Chondrocyte (in vitro differentiated cells): ENCODE measurements at regions not wholly inside any gene's neighbourhood (a gene's known extent, or its start where the extent isn't known, plus 50 kb on each side); places are given as distances from the start of the nearest gene placed in this dataset.

Source experiments
- DNase-seq: peaks from one replicate; pipeline ENCODE4 v3.0.0; 2021; ENCODE audit warnings: mixed read lengths, low spot score
- H3K27ac Mint-ChIP-seq: one replicate; pipeline ENCODE4 v1.8.0; 2021; ENCODE audit warnings: mild to moderate bottlenecking, moderate library complexity, mixed read lengths; ENCODE audit not compliant: unreplicated experiment
- H3K27me3 Mint-ChIP-seq: 2 replicates; pipeline ENCODE4 v1.8.0; 2021; ENCODE audit warnings: low read depth, mixed read lengths
- H3K36me3 Mint-ChIP-seq: 2 replicates; pipeline ENCODE4 v1.8.0; 2021; ENCODE audit warnings: low read depth, mixed read lengths
- H3K4me1 Mint-ChIP-seq: 2 replicates; pipeline ENCODE4 v1.8.0; 2021; ENCODE audit warnings: low read depth, mild to moderate bottlenecking, mixed read lengths
- H3K4me3 Mint-ChIP-seq: one replicate; pipeline ENCODE4 v1.8.0; 2021; ENCODE audit warnings: mild to moderate bottlenecking, moderate library complexity, mixed read lengths; ENCODE audit not compliant: unreplicated experiment
- H3K9me3 Mint-ChIP-seq: 2 replicates; pipeline ENCODE4 v1.8.0; 2021; ENCODE audit warnings: low read depth, mixed read lengths
- TF ChIP-seq, protein P1 (sequence below): fragments of 200-600 bp; sonication (generic); IDR thresholded peaks from 2 replicates; pipeline ENCODE4 v1.5.0; 2021; ENCODE audit warnings: antibody characterized with exemption, mild to moderate bottlenecking, moderate library complexity

GRCh38 chr2:217703999-217704398, 298.8 kb downstream of the TNS1 start:
- Mint-ChIP-seq H3K36me3 (peaks cover 8% of the 10 kb centered on the region), H3K27ac (no peak overlapping the region), H3K4me1 (peaks cover 12% of the 10 kb centered on the region), H3K27me3 (no peaks in the 10 kb centered on the region), H3K9me3 (no peaks in the 10 kb centered on the region), H3K4me3 (no peak overlapping the region)
- TF ChIP-seq, protein P1, sequence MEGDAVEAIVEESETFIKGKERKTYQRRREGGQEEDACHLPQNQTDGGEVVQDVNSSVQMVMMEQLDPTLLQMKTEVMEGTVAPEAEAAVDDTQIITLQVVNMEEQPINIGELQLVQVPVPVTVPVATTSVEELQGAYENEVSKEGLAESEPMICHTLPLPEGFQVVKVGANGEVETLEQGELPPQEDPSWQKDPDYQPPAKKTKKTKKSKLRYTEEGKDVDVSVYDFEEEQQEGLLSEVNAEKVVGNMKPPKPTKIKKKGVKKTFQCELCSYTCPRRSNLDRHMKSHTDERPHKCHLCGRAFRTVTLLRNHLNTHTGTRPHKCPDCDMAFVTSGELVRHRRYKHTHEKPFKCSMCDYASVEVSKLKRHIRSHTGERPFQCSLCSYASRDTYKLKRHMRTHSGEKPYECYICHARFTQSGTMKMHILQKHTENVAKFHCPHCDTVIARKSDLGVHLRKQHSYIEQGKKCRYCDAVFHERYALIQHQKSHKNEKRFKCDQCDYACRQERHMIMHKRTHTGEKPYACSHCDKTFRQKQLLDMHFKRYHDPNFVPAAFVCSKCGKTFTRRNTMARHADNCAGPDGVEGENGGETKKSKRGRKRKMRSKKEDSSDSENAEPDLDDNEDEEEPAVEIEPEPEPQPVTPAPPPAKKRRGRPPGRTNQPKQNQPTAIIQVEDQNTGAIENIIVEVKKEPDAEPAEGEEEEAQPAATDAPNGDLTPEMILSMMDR: no peak
- no peak for DNase-seq

DNA sequence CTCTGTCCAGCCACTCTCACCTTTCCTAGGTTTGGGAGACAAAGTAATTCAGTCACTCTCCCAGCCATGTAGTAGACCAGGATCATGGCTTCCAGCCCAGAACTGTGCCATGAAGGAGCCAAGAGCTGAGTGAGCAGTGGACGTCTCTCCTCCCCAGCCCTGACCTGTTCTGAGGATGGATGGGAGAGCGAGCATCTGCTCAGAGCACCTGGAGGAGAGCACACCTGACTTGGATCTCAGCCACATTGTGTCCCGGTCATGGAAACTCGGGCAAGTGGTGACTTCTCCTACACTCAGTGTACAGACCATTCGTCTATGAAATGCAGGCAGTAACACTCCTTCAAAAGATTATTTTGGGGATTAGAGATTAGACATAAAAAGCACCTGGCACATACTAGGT, 299.7 kb downstream of the TNS1 start:
- peaks cover 16% of the 10 kb centered on the region for H3K4me1 Mint-ChIP-seq
- H3K9me3 Mint-ChIP-seq: no peaks in the 10 kb centered on the region
- no peak overlapping the region for H3K4me3 Mint-ChIP-seq
- TF ChIP-seq, protein P1: no peak
- peaks cover 10% of the 10 kb centered on the region for H3K36me3 Mint-ChIP-seq
- no peak for DNase-seq
- no peak overlapping the region for H3K27ac Mint-ChIP-seq
- H3K27me3 Mint-ChIP-seq: no peaks in the 10 kb centered on the region

GRCh38 chr2:217701622-217702021, 301.2 kb downstream of the TNS1 start:
- Mint-ChIP-seq H3K27me3 (no peaks in the 10 kb centered on the region), H3K4me3 (no peak overlapping the region), H3K36me3 (peaks cover 11% of the 10 kb centered on the region), H3K27ac (no peak overlapping the region), H3K9me3 (no peaks in the 10 kb centered on the region), H3K4me1 (peaks cover 13% of the 10 kb centered on the region)
- no peak for DNase-seq
- TF ChIP-seq, protein P1: no peak

DNA sequence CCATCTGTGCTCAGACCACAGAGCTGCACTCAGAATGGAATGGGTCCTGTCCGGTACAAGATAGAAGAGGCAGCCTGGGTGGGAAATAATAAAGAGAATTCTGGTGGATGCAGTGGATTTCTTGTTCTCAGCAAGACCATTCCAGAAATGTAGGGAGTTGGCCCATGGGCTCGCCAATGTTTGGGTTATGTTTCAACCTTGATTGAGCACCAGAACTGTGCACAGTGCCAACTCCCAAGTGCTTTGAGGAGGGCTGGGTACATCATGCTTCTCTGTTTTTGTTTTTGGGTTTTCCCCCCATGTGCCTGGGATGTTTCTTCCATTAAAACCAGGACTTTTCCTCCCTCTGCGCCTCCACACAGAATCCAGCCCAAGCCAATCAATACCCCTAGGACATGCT, 304.1 kb downstream of the TNS1 start:
- peaks cover 35% of the 10 kb centered on the region for H3K4me1 Mint-ChIP-seq

GRCh38 chr2:217695033-217695520, 307.7 kb downstream of the TNS1 start:
- TF ChIP-seq, protein P1: no peak
- H3K27ac Mint-ChIP-seq: peak overlapping the region; percentile 94
- peaks cover 7% of the 10 kb centered on the region for H3K36me3 Mint-ChIP-seq
- no peak for DNase-seq
- no peaks in the 10 kb centered on the region for H3K27me3 Mint-ChIP-seq
- H3K4me3 Mint-ChIP-seq: no peak overlapping the region
- no peaks in the 10 kb centered on the region for H3K9me3 Mint-ChIP-seq
- peaks cover 53% of the 10 kb centered on the region for H3K4me1 Mint-ChIP-seq

More for the DNA sequence above, 304.1 kb downstream of the TNS1 start:
- no peaks in the 10 kb centered on the region for H3K27me3 Mint-ChIP-seq
- TF ChIP-seq, protein P1: no peak
- H3K9me3 Mint-ChIP-seq: no peaks in the 10 kb centered on the region
- H3K27ac Mint-ChIP-seq: no peak overlapping the region
- peaks cover 9% of the 10 kb centered on the region for H3K36me3 Mint-ChIP-seq
- H3K4me3 Mint-ChIP-seq: no peak overlapping the region
- DNase-seq: no peak
